Psoas muscle (tissue), 7 donors: ENCODE measurements at regions not wholly inside any gene's neighbourhood (a gene's known extent, or its start where the extent isn't known, plus 50 kb on each side); places are given as distances from the start of the nearest gene placed in this dataset.

Experiments used
- ATAC-seq, 4 donors: fragments of 200-7000 bp; cut with Tn5 transposase; one replicate each; pipeline ENCODE4 v1.9.1; 2020; ENCODE audit warnings: moderate library complexity in 3 of 4, mild to moderate bottlenecking in 2 of 4
- DNase-seq, 2 donors: peaks; one replicate each; pipeline ENCODE4 v3.0.0-alpha.2; 2020
- H3K27ac ChIP-seq: fragments of 200-600 bp; one replicate; pipeline ENCODE4 v1.8.0; 2022
- H3K27me3 ChIP-seq, 3 donors: fragments of 200-600 bp in 1 of 3; one replicate each; pipeline versions ENCODE4 v1.6.1 to v1.8.0; 2013 to 2022; ENCODE audit warnings: low read length in 2 of 3, mild to moderate bottlenecking in 2 of 3, moderate library complexity in 1 of 3; ENCODE audit not compliant: insufficient read depth in 3 of 3
- H3K36me3 ChIP-seq, 2 donors: fragments of 200-600 bp in 1 of 2; one replicate each; pipeline versions ENCODE4 v1.6.1 to v1.8.0; 2013 to 2022; ENCODE audit warnings: low read depth in 1 of 2, mild to moderate bottlenecking in 1 of 2, moderate library complexity in 1 of 2; ENCODE audit not compliant: insufficient read depth in 1 of 2
- H3K4me1 ChIP-seq: fragments of 200-600 bp; one replicate; pipeline ENCODE4 v1.8.0; 2022
- H3K4me3 ChIP-seq: fragments of 200-600 bp; one replicate; pipeline ENCODE4 v1.8.0; 2022; ENCODE audit warnings: mild to moderate bottlenecking
- H3K9me3 ChIP-seq: fragments of 200-600 bp; one replicate; pipeline ENCODE4 v1.8.0; 2022
- WGBS, 3 donors: extraction: QIAGEN DNeasy Blood & Tissue Kit; methylation state at CpG; one replicate each; pipeline versions ENCODE4 v1.1.6 to v1.1.7; 2013; 5-methylcytosine and 5-hydroxymethylcytosine counted together
- intact Hi-C, 2 donors: fragments of 100-400 bp; cut with DNase I; formaldehyde crosslinking; loops; one replicate each; pipeline versions ENCODE4 v1.11.0 to v1.14.2; 2022
- TF ChIP-seq, protein P1 (sequence below): fragments of 200-600 bp; IDR thresholded peaks from one replicate; pipeline ENCODE4 v1.8.0; 2022; ENCODE audit warnings: antibody characterized with exemption
- donor health status: healthy with polysubstance abuse.
- donor health status: DM: no; HTN: no; CAD: no; lungs with moderate emphysema.
- donor health status: Bipolar disorder and iron deficiency.
- donor health status: healthy.
- donor health status: DM: yes; HTN: yes; CAD: no.
- donor health status: DM: no; HTN: no; CAD: no.
- donor health status: DM: yes; HTN: yes; CAD: no.

- 95 to 96% (median 96%) methylated on average over 2 of the region's 2 CpGs for WGBS, 3 donors
- no peak for ATAC-seq
Measured at GRCh38 chr2:195160963-195161362, 496.1 kb upstream of the SLC39A10 start.

DNA sequence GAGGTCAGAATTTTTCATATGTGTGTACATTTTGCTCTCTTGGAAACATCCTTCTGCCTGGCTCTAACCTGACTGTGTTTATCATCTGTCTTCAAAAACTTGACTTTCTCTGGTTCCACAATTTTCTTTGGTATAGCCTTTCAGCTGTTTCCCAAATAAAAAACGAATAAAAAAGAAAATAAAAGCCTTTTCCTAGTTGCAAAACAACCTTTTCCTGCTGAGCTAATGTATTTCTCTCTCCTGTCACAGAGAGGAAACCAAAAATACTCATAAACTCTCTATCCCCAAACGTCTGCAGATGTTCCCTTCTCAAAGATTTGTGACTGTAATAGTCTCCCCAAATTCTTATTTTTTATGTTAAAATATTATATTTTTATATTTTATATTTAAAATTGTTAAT is 505.3 kb upstream of the SLC39A10 start:
- Histone ChIP-seq H3K36me3 (no peaks in the 10 kb centered on the region), H3K4me1 (no peaks in the 10 kb centered on the region), H3K27ac (no peak overlapping the region), H3K27me3 (no peaks in the 10 kb centered on the region), H3K9me3 (no peaks in the 10 kb centered on the region), H3K4me3 (no peak overlapping the region)
- ATAC-seq (no peak), DNase-seq (no peak)
- intact Hi-C loops = no loop called here
- 0 to 11% (median 3%) methylated on average over 2 of the region's 2 CpGs for WGBS, 3 donors
- TF ChIP-seq, protein P1, sequence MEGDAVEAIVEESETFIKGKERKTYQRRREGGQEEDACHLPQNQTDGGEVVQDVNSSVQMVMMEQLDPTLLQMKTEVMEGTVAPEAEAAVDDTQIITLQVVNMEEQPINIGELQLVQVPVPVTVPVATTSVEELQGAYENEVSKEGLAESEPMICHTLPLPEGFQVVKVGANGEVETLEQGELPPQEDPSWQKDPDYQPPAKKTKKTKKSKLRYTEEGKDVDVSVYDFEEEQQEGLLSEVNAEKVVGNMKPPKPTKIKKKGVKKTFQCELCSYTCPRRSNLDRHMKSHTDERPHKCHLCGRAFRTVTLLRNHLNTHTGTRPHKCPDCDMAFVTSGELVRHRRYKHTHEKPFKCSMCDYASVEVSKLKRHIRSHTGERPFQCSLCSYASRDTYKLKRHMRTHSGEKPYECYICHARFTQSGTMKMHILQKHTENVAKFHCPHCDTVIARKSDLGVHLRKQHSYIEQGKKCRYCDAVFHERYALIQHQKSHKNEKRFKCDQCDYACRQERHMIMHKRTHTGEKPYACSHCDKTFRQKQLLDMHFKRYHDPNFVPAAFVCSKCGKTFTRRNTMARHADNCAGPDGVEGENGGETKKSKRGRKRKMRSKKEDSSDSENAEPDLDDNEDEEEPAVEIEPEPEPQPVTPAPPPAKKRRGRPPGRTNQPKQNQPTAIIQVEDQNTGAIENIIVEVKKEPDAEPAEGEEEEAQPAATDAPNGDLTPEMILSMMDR = no peak

More at GRCh38 chr2:195160963-195161362, 496.1 kb upstream of the SLC39A10 start:
- H3K36me3 ChIP-seq = no peaks in the 10 kb centered on the region
- TF ChIP-seq, protein P1 = no peak
- no peak overlapping the region for H3K4me3 ChIP-seq
- no peaks in the 10 kb centered on the region for H3K27me3 ChIP-seq
- H3K9me3 ChIP-seq = no peaks in the 10 kb centered on the region
- H3K4me1 ChIP-seq = no peaks in the 10 kb centered on the region
- no peak overlapping the region for H3K27ac ChIP-seq
- intact Hi-C loops = no loop called here
- no peak for DNase-seq

GRCh38 chr2:195150819-195151218 is 506.2 kb upstream of the SLC39A10 start:
- ATAC-seq (no peak), DNase-seq (no peak)
- Histone ChIP-seq H3K27ac (no peak overlapping the region), H3K36me3 (no peaks in the 10 kb centered on the region), H3K4me3 (no peak overlapping the region), H3K27me3 (no peaks in the 10 kb centered on the region), H3K4me1 (no peaks in the 10 kb centered on the region), H3K9me3 (no peaks in the 10 kb centered on the region)
- WGBS, 3 donors = 87 to 90% (median 89%) methylated on average over 2 of the region's 2 CpGs
- intact Hi-C loops = no loop called here
- TF ChIP-seq, protein P1 = no peak

DNA sequence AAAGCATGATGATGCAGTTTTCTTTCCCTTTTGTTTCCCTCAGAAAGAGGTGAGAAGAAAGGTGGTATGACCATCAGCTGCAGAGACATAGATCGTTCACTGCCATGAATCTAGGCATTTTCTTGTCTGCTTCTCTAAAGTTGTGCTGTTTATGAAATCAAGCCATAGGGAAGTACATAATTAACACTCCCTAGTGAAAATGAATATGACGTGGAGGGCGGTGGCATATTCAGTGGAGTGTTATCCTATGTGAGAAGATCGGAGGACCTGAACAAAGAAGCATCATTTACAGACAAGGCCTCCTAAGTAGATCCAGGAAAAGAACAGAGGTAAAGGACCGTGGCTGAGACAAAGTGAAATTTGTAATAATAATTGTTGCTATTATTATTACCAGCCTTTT is 509.0 kb upstream of the SLC39A10 start:
- ATAC-seq (no peak), DNase-seq (no peak)
- Histone ChIP-seq H3K27ac (no peak overlapping the region), H3K27me3 (no peaks in the 10 kb centered on the region), H3K4me1 (no peaks in the 10 kb centered on the region), H3K36me3 (no peaks in the 10 kb centered on the region), H3K4me3 (no peak overlapping the region), H3K9me3 (no peaks in the 10 kb centered on the region)
- intact Hi-C loops = no loop called here
- 87 to 93% (median 87%) methylated on average over 5 of the region's 5 CpGs for WGBS, 3 donors
- TF ChIP-seq, protein P1 = no peak

- no peak for ATAC-seq
- WGBS, 3 donors = 77 to 88% (median 80%) methylated on average over 4 of the region's 4 CpGs
- TF ChIP-seq, protein P1 = no peak
- DNase-seq = no peak
- intact Hi-C loops = no loop called here
- Histone ChIP-seq H3K36me3 (no peaks in the 10 kb centered on the region), H3K9me3 (no peaks in the 10 kb centered on the region), H3K4me1 (no peaks in the 10 kb centered on the region), H3K27me3 (no peaks in the 10 kb centered on the region), H3K4me3 (no peak overlapping the region), H3K27ac (no peak overlapping the region)
Measured at GRCh38 chr2:195146761-195147541, 510.1 kb upstream of the SLC39A10 start.
